ENCODE measurements at regions not wholly inside any gene's neighbourhood (a gene's known extent, or its start where the extent isn't known, plus 50 kb on each side); places are given as distances from the start of the nearest gene placed in this dataset.

GRCh38 chr10:63751836-63752235, 230.6 kb downstream of the REEP3 start:
- Histone ChIP-seq H3K9ac (ENCODE audit: insufficient read depth, low read depth, low read length) (no peak overlapping the region), H4K20me1 (ENCODE audit: insufficient read depth, low read length) (no peaks in the 10 kb centered on the region), H3K79me2 (ENCODE audit: insufficient read depth, low read length) (no peaks in the 10 kb centered on the region), H3K27ac (ENCODE audit: extremely low read length, insufficient read depth, low read length) (no peak overlapping the region), H3K4me1 (ENCODE audit: insufficient read depth, low read length) (no peaks in the 10 kb centered on the region), H2AFZ (ENCODE audit: low read length) (no peak overlapping the region), H3K4me2 (ENCODE audit: low read depth, low read length) (no peak overlapping the region), H3K9me3 (ENCODE audit: low read length) (no peaks in the 10 kb centered on the region), H3K27me3 (ENCODE audit: control insufficient read depth in 1 of 2, insufficient read depth in 2 of 2, low read length in 2 of 2) (no peaks in the 10 kb centered on the region), H3K36me3 (replicated peaks in 1 of 2; ENCODE audit: control insufficient read depth in 1 of 2, insufficient read depth in 2 of 2, low read length in 2 of 2) (no peaks in the 10 kb centered on the region), H3K4me3 (replicated peaks in 1 of 3; ENCODE audit: insufficient read depth in 1 of 3, low read depth in 2 of 3, low read length in 3 of 3) (no peak overlapping the region)
- CTCF ChIA-PET (ENCODE audit: low intra/inter-chr PET ratio, low total read pairs), result no interaction called here
- ATAC-seq (no peak), FAIRE-seq (no peak), DNase-seq (ENCODE audit: low spot score) (no peak)
- intact Hi-C loops (cut with micrococcal nuclease; ENCODE audit: unreplicated experiment), result no loop called here
- BruUV-seq (replicated peaks), result no TSS peak
- POLR2A ChIA-PET, result no interaction called here
- in situ Hi-C loops (cut with HindIII; ENCODE audit: extremely low pct_ligation_motif_present, low pct_unique_long_range_greater_than_20kb), result no loop called here
- TF ChIP-seq, protein P1, sequence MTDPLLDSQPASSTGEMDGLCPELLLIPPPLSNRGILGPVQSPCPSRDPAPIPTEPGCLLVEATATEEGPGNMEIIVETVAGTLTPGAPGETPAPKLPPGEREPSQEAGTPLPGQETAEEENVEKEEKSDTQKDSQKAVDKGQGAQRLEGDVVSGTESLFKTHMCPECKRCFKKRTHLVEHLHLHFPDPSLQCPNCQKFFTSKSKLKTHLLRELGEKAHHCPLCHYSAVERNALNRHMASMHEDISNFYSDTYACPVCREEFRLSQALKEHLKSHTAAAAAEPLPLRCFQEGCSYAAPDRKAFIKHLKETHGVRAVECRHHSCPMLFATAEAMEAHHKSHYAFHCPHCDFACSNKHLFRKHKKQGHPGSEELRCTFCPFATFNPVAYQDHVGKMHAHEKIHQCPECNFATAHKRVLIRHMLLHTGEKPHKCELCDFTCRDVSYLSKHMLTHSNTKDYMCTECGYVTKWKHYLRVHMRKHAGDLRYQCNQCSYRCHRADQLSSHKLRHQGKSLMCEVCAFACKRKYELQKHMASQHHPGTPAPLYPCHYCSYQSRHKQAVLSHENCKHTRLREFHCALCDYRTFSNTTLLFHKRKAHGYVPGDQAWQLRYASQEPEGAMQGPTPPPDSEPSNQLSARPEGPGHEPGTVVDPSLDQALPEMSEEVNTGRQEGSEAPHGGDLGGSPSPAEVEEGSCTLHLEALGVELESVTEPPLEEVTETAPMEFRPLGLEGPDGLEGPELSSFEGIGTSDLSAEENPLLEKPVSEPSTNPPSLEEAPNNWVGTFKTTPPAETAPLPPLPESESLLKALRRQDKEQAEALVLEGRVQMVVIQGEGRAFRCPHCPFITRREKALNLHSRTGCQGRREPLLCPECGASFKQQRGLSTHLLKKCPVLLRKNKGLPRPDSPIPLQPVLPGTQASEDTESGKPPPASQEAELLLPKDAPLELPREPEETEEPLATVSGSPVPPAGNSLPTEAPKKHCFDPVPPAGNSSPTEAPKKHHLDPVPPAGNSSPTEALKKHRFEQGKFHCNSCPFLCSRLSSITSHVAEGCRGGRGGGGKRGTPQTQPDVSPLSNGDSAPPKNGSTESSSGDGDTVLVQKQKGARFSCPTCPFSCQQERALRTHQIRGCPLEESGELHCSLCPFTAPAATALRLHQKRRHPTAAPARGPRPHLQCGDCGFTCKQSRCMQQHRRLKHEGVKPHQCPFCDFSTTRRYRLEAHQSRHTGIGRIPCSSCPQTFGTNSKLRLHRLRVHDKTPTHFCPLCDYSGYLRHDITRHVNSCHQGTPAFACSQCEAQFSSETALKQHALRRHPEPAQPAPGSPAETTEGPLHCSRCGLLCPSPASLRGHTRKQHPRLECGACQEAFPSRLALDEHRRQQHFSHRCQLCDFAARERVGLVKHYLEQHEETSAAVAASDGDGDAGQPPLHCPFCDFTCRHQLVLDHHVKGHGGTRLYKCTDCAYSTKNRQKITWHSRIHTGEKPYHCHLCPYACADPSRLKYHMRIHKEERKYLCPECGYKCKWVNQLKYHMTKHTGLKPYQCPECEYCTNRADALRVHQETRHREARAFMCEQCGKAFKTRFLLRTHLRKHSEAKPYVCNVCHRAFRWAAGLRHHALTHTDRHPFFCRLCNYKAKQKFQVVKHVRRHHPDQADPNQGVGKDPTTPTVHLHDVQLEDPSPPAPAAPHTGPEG (CRISPR knock-in tag; IDR thresholded peaks at IDR 0.05), result no peak
- TF ChIP-seq ZSCAN30 (CRISPR knock-in tag; IDR thresholded peaks at IDR 0.05) (no peak), PAF1 (CRISPR knock-in tag; IDR thresholded peaks at IDR 0.05) (no peak), ZNF292 (CRISPR knock-in tag; IDR thresholded peaks at IDR 0.05; ENCODE audit: borderline replicate concordance, low read depth) (no peak), ATF7-NPFF (CRISPR knock-in tag; IDR thresholded peaks at IDR 0.05; ENCODE audit: low read depth) (no peak), THAP9 (CRISPR knock-in tag; IDR thresholded peaks at IDR 0.05; ENCODE audit: borderline replicate concordance) (no peak), CHD4 (IDR thresholded peaks at IDR 0.05; ENCODE audit: borderline replicate concordance, low read length) (no peak)
- TF ChIP-seq, protein P2, sequence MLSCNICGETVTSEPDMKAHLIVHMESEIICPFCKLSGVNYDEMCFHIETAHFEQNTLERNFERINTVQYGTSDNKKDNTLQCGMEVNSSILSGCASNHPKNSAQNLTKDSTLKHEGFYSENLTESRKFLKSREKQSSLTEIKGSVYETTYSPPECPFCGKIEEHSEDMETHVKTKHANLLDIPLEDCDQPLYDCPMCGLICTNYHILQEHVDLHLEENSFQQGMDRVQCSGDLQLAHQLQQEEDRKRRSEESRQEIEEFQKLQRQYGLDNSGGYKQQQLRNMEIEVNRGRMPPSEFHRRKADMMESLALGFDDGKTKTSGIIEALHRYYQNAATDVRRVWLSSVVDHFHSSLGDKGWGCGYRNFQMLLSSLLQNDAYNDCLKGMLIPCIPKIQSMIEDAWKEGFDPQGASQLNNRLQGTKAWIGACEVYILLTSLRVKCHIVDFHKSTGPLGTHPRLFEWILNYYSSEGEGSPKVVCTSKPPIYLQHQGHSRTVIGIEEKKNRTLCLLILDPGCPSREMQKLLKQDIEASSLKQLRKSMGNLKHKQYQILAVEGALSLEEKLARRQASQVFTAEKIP (CRISPR knock-in tag; IDR thresholded peaks at IDR 0.05; ENCODE audit: borderline replicate concordance), result no peak
- TF ChIP-seq, protein P3, sequence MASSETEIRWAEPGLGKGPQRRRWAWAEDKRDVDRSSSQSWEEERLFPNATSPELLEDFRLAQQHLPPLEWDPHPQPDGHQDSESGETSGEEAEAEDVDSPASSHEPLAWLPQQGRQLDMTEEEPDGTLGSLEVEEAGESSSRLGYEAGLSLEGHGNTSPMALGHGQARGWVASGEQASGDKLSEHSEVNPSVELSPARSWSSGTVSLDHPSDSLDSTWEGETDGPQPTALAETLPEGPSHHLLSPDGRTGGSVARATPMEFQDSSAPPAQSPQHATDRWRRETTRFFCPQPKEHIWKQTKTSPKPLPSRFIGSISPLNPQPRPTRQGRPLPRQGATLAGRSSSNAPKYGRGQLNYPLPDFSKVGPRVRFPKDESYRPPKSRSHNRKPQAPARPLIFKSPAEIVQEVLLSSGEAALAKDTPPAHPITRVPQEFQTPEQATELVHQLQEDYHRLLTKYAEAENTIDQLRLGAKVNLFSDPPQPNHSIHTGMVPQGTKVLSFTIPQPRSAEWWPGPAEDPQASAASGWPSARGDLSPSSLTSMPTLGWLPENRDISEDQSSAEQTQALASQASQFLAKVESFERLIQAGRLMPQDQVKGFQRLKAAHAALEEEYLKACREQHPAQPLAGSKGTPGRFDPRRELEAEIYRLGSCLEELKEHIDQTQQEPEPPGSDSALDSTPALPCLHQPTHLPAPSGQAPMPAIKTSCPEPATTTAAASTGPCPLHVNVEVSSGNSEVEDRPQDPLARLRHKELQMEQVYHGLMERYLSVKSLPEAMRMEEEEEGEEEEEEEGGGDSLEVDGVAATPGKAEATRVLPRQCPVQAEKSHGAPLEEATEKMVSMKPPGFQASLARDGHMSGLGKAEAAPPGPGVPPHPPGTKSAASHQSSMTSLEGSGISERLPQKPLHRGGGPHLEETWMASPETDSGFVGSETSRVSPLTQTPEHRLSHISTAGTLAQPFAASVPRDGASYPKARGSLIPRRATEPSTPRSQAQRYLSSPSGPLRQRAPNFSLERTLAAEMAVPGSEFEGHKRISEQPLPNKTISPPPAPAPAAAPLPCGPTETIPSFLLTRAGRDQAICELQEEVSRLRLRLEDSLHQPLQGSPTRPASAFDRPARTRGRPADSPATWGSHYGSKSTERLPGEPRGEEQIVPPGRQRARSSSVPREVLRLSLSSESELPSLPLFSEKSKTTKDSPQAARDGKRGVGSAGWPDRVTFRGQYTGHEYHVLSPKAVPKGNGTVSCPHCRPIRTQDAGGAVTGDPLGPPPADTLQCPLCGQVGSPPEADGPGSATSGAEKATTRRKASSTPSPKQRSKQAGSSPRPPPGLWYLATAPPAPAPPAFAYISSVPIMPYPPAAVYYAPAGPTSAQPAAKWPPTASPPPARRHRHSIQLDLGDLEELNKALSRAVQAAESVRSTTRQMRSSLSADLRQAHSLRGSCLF (CRISPR knock-in tag; IDR thresholded peaks at IDR 0.05; ENCODE audit: borderline replicate concordance), result no peak

Measured in HepG2 (cell line).